Mesodermal cell (in vitro differentiated cells): ENCODE measurements at regions not wholly inside any gene's neighbourhood (a gene's known extent, or its start where the extent isn't known, plus 50 kb on each side); places are given as distances from the start of the nearest gene placed in this dataset.

Experiments used
- H3K27ac ChIP-seq: 2 replicates; pipeline ENCODE4 v1.7.0; 2013; ENCODE audit warnings: mild to moderate bottlenecking, low read depth, low read length, moderate library complexity; ENCODE audit not compliant: severe bottlenecking
- H3K36me3 ChIP-seq: 2 replicates; pipeline ENCODE4 v1.7.1; 2013; ENCODE audit warnings: mild to moderate bottlenecking, low read length, moderate library complexity; ENCODE audit not compliant: control insufficient read depth, insufficient read depth
- H3K4me1 ChIP-seq: one replicate; pipeline ENCODE4 v1.7.1; 2013; ENCODE audit warnings: mild to moderate bottlenecking, low read length; ENCODE audit not compliant: insufficient read depth, control insufficient read depth, poor library complexity, severe bottlenecking
- H3K4me3 ChIP-seq: 2 replicates; pipeline ENCODE4 v1.7.0; 2013; ENCODE audit warnings: low read length, control low read depth, mild to moderate bottlenecking; ENCODE audit not compliant: insufficient read depth, poor library complexity, severe bottlenecking; ENCODE audit errors: extremely low read depth
- H3K9me3 ChIP-seq: 2 replicates; pipeline ENCODE4 v1.7.1; 2013; ENCODE audit warnings: mild to moderate bottlenecking, low read length, moderate library complexity; ENCODE audit not compliant: control insufficient read depth
- WGBS, 2 experiments: methylation state at CpG; one replicate each; pipeline ENCODE4 v1.1.5; 2013; ENCODE audit warnings: missing lambda C conversion rate in 2 of 2; ENCODE audit not compliant: insufficient coverage in 2 of 2; 5-methylcytosine and 5-hydroxymethylcytosine counted together

DNA sequence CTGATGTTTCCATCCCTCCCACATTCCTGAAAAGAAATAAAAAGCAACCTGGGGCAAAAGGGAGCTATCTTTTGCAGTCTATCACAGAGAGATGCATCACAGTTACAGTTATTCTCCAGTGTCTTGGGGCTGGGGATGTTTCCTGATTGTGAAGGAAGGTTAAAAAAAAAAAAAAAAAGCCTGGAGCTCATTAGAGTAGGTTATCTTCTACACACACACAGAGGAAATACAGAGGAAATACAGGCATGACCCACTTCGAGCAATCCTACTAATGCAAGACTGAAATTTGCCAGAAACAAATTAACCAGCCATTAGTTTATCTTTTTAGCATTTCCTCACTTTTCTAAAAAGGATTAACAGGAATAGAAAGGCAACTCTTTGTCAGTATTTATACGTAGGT, 89.4 kb upstream of the CLMP start:
- Histone ChIP-seq H3K9me3 (no peaks in the 10 kb centered on the region), H3K36me3 (no peaks in the 10 kb centered on the region), H3K27ac (no peak overlapping the region), H3K4me1 (no peaks in the 10 kb centered on the region), H3K4me3 (no peak overlapping the region)
- WGBS, 2 experiments: 71 to 83% methylated on average over 1 of the region's 2 CpGs

DNA sequence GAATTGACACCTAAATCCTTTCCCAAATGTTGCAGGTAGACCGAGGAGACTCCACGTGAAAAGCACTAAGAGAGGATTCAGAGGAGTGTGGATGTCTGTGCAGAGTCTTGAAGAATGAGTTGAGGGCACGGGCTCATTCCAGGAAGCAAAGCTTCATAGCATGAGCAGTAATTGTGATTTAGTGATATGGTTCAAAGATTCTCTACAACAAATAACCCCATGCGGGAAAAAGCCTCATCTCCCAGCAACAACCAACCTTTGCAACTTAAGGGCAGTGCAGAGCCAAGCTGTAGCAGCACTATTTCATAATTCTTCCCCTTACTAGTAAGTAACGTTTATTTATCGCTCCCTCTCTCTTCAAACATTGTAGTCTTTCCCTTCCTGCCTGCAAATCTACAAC, 87.5 kb upstream of the CLMP start:
- Histone ChIP-seq H3K4me3 (no peak overlapping the region), H3K36me3 (no peaks in the 10 kb centered on the region), H3K9me3 (no peaks in the 10 kb centered on the region), H3K4me1 (no peaks in the 10 kb centered on the region), H3K27ac (no peak overlapping the region)
- 87 to 100% methylated on average over 2 to 3 of the region's 6 CpGs for WGBS, 2 experiments

DNA sequence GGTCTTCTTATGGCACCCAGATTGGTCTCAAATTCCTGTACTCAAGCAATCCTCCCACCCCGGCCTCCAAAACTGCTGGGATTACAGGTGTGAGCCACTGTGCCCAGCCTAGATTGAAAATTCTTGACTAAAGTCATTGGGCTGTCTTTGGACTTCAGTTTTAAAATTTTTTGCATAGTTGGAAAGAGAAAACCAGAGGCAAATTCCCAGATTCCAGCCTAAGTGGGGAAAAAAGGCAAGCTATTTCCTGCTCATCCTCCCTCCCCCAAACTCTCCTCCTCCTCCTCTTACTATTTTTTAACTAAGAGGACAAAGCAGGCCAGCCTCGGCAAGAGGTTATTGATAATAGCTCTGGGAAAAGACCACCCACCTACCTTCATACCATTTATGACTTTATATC, 78.6 kb upstream of the CLMP start:
- Histone ChIP-seq H3K4me3 (no peak overlapping the region), H3K36me3 (no peaks in the 10 kb centered on the region), H3K27ac (no peak overlapping the region), H3K4me1 (peaks cover 6% of the 10 kb centered on the region), H3K9me3 (no peaks in the 10 kb centered on the region)
- 100% methylated on average over 1 of the region's 2 CpGs; no CpG with 5 or more reads in 1 of the 2 experiments for WGBS, 2 experiments

DNA sequence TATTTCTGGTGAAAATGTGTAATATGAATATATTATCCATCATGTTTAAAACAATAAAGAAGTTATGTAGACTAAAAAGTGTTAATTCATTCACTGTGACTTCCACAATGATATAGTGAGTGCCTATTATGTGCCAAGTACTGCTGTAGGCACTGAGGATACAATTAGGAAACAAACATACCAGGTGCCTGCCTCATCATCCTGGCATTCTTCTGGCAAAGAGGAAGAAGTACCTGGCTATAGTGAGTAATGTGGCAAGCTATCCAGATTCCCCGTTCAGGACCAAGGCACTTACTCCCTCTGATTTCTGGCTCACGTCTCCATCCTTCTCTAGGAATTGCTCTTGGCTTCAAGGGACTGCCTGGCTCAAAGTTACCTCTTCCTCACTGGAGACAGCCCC, 77.5 kb upstream of the CLMP start:
- Histone ChIP-seq H3K4me3 (no peak overlapping the region), H3K27ac (no peak overlapping the region), H3K9me3 (no peaks in the 10 kb centered on the region), H3K36me3 (no peaks in the 10 kb centered on the region), H3K4me1 (peaks cover 6% of the 10 kb centered on the region)
- WGBS, 2 experiments: 75 to 90% methylated on average over 2 of the region's 2 CpGs

DNA sequence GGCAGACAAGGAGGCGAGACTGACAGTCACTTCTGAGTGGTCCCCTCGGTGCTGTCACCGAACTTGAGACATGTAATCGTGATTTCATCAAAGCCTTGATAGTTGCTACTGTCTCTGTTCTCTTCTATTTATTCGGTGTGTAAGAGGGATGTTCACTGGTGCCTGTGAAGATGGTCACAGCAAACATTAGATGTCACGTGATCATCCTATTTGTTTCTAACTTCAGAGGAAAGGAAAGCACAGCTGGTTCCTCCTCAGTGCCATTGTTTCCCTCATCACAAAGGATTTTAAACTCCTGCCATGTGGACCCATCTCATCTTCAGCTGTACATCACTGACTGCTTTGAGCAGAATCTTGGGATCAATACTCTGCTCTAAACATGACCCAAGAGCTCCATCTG, 73.1 kb upstream of the CLMP start:
- H3K36me3 ChIP-seq: no peaks in the 10 kb centered on the region
- H3K27ac ChIP-seq: no peak overlapping the region
- 91 to 93% methylated on average over 5 to 6 of the region's 6 CpGs for WGBS, 2 experiments
- H3K9me3 ChIP-seq: no peaks in the 10 kb centered on the region
- peaks cover 10% of the 10 kb centered on the region for H3K4me1 ChIP-seq
- H3K4me3 ChIP-seq: no peak overlapping the region

DNA sequence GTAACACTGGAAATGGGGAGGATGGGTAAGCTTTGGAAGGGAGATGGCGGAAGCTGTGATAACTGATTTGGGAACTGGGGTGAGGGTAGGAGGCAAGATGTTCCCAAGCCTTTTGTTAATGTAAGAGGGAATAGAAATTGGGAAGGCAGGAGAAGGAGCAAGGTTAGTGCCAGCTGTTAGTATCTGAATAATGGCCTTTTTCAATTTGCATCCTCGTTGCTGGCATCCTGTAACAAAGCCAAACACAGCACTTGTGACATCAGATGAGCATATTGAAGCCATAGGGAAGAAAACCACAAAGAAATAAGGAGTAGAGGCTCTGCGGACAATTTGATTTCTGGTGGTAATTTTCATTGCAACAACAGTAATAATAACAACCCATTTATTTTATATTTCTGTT, 70.9 kb upstream of the CLMP start:
- no peaks in the 10 kb centered on the region for H3K36me3 ChIP-seq
- no peak overlapping the region for H3K27ac ChIP-seq
- no peak overlapping the region for H3K4me3 ChIP-seq
- H3K4me1 ChIP-seq: peaks cover 10% of the 10 kb centered on the region
- WGBS, 2 experiments: 88 to 92% methylated on average over 1 to 2 of the region's 3 CpGs
- no peaks in the 10 kb centered on the region for H3K9me3 ChIP-seq

DNA sequence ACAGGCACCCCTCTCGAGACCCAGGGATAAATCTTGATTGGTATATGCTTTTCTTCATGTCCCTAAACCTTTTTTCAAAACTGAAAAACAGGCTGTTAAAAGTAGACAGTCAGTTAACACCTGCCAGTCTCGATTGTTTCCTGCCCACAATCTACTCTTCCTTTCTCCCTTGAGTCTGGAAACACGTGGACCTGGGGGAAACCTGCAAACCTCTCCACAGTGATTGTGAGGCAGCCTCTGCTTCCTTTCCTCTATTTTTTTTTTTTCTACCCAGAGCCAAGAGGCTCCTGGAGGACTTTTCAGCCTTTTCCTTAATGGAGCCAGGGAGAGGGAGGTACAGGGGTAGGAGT, 69.4 kb upstream of the CLMP start:
- WGBS, 2 experiments: 69 to 88% methylated on average over 1 to 2 of the region's 3 CpGs
- peaks cover 10% of the 10 kb centered on the region for H3K4me1 ChIP-seq
- H3K36me3 ChIP-seq: no peaks in the 10 kb centered on the region
- H3K9me3 ChIP-seq: no peaks in the 10 kb centered on the region
- H3K4me3 ChIP-seq: no peak overlapping the region
- no peak overlapping the region for H3K27ac ChIP-seq

DNA sequence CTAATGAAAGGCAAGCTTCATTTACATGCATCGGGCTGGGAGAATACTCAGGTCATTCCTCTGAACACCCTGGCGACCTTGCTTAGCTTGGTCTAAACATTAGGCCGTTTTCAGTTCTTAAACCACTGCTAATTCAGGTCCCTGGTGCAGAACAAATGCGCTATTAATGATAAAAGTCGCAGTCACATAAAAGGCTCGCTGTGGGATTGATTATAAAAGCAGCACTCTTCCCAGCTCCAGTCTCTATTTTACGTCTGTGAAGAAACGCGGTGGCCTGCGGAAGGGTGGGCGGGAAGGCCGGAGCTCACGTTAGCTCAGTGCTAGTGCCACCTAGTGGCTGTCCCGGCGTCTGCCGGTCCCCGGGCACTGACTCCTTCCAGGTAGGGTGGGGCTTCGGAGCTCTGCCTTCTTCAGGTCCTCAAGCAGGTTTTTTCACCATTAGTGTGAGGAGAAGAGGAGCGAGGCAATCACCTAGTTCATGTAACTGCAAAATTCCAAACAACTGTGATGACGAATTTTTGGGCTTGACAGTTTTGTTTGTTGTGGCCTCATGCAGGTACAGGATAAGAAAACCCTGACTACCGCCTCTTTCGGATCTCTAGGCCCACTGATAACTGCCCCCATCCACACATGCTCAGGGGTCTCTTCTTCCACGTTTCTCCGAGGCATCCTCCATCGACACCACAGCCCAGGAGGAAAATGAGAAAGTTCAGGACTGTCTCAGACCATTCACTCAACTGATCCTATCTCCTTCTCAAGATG, 66.5 kb upstream of the CLMP start:
- peaks cover 9% of the 10 kb centered on the region for H3K9me3 ChIP-seq
- H3K27ac ChIP-seq: no peak overlapping the region
- peaks cover 10% of the 10 kb centered on the region for H3K4me1 ChIP-seq
- H3K4me3 ChIP-seq: no peak overlapping the region
- 19 to 30% methylated on average over 19 to 24 of the region's 25 CpGs for WGBS, 2 experiments
- H3K36me3 ChIP-seq: no peaks in the 10 kb centered on the region

DNA sequence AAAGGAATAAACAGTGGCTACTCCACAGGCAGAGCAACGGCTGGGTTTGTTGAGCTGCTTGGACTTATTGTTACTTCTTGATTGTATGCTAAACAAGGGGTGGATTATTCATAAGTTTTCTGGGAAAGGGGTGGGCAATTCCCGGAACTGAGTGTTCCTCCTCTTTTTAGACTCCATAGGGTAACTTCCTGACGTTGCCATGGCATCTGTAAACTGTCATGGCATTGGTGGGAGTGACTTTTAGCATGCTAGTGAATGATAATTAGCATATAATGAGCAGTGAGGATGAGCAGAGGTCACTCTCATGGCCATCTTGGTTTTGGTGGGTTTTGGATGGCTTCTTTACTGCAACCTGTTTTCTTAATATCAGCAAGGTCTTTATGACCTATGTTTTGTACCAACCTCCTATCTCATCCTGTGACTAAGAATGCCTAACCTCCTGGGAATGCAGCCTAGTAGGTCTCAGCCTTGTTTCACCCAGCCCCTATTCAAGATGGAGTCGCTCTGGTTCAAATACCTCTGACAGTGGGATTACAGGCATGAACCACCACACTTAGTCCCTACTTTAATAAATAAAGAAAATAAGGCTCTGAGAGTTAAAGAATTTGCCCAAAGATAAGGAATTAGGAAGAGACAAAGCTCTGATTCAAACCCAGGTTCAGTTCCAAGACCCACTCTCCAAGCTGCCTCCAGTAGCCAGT, 65.6 kb upstream of the CLMP start:
- H3K27ac ChIP-seq: no peak overlapping the region
- H3K36me3 ChIP-seq: no peaks in the 10 kb centered on the region
- H3K4me1 ChIP-seq: peaks cover 10% of the 10 kb centered on the region
- no peak overlapping the region for H3K4me3 ChIP-seq
- H3K9me3 ChIP-seq: peaks cover 9% of the 10 kb centered on the region
- WGBS, 2 experiments: 86 to 95% methylated on average over 2 to 3 of the region's 4 CpGs

DNA sequence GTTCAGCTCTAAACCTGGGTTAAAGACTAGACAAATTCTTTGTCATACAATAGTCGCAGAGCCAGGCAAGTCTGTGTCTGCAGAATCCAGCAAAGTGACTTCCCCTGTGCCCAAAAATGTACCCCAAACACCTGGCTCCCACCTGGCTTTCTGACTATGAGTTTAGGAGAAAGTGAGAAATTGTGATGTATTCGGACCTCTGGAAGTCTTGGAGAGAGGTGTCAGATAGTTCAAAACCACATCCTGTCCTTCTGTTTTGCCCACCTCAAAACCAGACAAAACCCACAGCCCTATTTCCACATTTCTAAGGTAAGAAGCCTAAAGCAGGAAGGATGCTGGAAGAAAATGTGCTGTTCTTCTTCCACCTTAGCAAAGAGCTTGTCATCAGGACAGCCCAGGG, 63.8 kb upstream of the CLMP start:
- Histone ChIP-seq H3K27ac (no peak overlapping the region), H3K36me3 (no peaks in the 10 kb centered on the region), H3K4me1 (peaks cover 2% of the 10 kb centered on the region), H3K9me3 (peaks cover 9% of the 10 kb centered on the region), H3K4me3 (no peak overlapping the region)
- 40% methylated on average over 1 of the region's 2 CpGs; no CpG with 5 or more reads in 1 of the 2 experiments for WGBS, 2 experiments

DNA sequence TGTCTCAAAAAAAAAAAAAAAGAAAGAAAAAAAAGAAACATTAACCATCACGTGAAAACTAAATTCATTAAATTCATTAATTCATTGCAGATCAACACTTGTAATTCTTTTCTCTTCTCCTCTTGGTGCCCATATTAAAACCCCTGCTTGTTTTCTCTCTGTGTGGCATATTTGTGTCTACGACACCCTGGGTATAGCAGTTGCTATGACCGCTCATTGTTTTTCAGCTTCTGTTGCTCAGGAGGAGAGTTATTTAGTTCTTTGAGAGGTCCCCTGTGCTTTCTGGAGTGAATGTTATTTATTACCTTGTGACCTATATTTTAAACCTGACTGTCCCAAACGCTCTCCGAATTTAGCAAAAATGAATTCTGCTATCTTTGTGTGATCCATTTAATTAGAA, 62.3 kb upstream of the CLMP start:
- 83 to 100% methylated on average over 1 to 2 of the region's 5 CpGs for WGBS, 2 experiments
- no peaks in the 10 kb centered on the region for H3K36me3 ChIP-seq
- no peaks in the 10 kb centered on the region for H3K4me1 ChIP-seq
- no peak overlapping the region for H3K27ac ChIP-seq
- H3K9me3 ChIP-seq: peaks cover 9% of the 10 kb centered on the region
- no peak overlapping the region for H3K4me3 ChIP-seq
